ENCODE measurements at regions not wholly inside any gene's neighbourhood (a gene's known extent, or its start where the extent isn't known, plus 50 kb on each side); places are given as distances from the start of the nearest gene placed in this dataset.

- 62% methylated on average over 3 of the region's 3 CpGs for WGBS (ENCODE audit: insufficient coverage, low coverage, low lambda C conversion rate, missing lambda C conversion rate)
- no peak for DNase-seq
- no peak for TF ChIP-seq POLR2A (IDR thresholded peaks at IDR 0.05)
- no peaks in the 10 kb centered on the region for H3K4me1 ChIP-seq
- H3K27me3 ChIP-seq = no peaks in the 10 kb centered on the region
- H3K4me3 ChIP-seq = no peak overlapping the region
- no peaks in the 10 kb centered on the region for H3K9me3 ChIP-seq
- no peak overlapping the region for H3K27ac ChIP-seq
- intact Hi-C loops (cut with DNase I) = no loop called here
- no peak for ATAC-seq
- no peaks in the 10 kb centered on the region for H3K36me3 ChIP-seq
These were observed 308.9 kb upstream of the POM121L12 start for GRCh38 chr7:52726493-52726892.

- Histone ChIP-seq H3K36me3 (no peaks in the 10 kb centered on the region), H3K27ac (no peak overlapping the region), H3K4me1 (no peaks in the 10 kb centered on the region), H3K4me3 (no peak overlapping the region), H3K9me3 (no peaks in the 10 kb centered on the region), H3K27me3 (no peaks in the 10 kb centered on the region)
- ATAC-seq (no peak), DNase-seq (no peak)
- 35% methylated on average over 5 of the region's 5 CpGs for WGBS (ENCODE audit: insufficient coverage, low coverage, low lambda C conversion rate, missing lambda C conversion rate)
- intact Hi-C loops (cut with DNase I) = no loop called here
- no peak for TF ChIP-seq POLR2A (IDR thresholded peaks at IDR 0.05)
- no peak for TF ChIP-seq CTCF (IDR thresholded peaks at IDR 0.05)
These were observed 311.8 kb upstream of the POM121L12 start for GRCh38 chr7:52723606-52724005.

- Histone ChIP-seq H3K36me3 (no peaks in the 10 kb centered on the region), H3K4me3 (no peak overlapping the region), H3K27ac (no peak overlapping the region), H3K9me3 (no peaks in the 10 kb centered on the region), H3K27me3 (no peaks in the 10 kb centered on the region), H3K4me1 (no peaks in the 10 kb centered on the region)
- ATAC-seq (no peak), DNase-seq (no peak)
- intact Hi-C loops (cut with DNase I) = no loop called here
- TF ChIP-seq CTCF (IDR thresholded peaks at IDR 0.05) (no peak), POLR2A (IDR thresholded peaks at IDR 0.05) (no peak)
- 37% methylated on average over 2 of the region's 2 CpGs for WGBS (ENCODE audit: insufficient coverage, low coverage, low lambda C conversion rate, missing lambda C conversion rate)
These were observed 314.6 kb upstream of the POM121L12 start for GRCh38 chr7:52720856-52721255.

GRCh38 chr7:52719677-52720076 lies 315.8 kb upstream of the POM121L12 start:
- no peak for DNase-seq

GRCh38 chr7:52715701-52716100 lies 319.7 kb upstream of the POM121L12 start:
- ATAC-seq = no peak
- intact Hi-C loops (cut with DNase I) = no loop called here
- Histone ChIP-seq H3K27ac (no peak overlapping the region), H3K27me3 (no peaks in the 10 kb centered on the region), H3K36me3 (no peaks in the 10 kb centered on the region), H3K4me3 (no peak overlapping the region), H3K4me1 (no peaks in the 10 kb centered on the region), H3K9me3 (no peaks in the 10 kb centered on the region)
- WGBS (ENCODE audit: insufficient coverage, low coverage, low lambda C conversion rate, missing lambda C conversion rate) = 64% methylated on average over 7 of the region's 7 CpGs
- TF ChIP-seq POLR2A (IDR thresholded peaks at IDR 0.05) (no peak), CTCF (IDR thresholded peaks at IDR 0.05) (no peak)
- no peak for DNase-seq

More at GRCh38 chr7:52719677-52720076, 315.8 kb upstream of the POM121L12 start:
- WGBS (ENCODE audit: insufficient coverage, low coverage, low lambda C conversion rate, missing lambda C conversion rate) = 25% methylated on average over 3 of the region's 3 CpGs
- no peaks in the 10 kb centered on the region for H3K9me3 ChIP-seq
- H3K27ac ChIP-seq = no peak overlapping the region
- no peaks in the 10 kb centered on the region for H3K27me3 ChIP-seq
- TF ChIP-seq CTCF (IDR thresholded peaks at IDR 0.05) = no peak
- no peak for TF ChIP-seq POLR2A (IDR thresholded peaks at IDR 0.05)
- H3K4me3 ChIP-seq = no peak overlapping the region
- intact Hi-C loops (cut with DNase I) = no loop called here
- H3K4me1 ChIP-seq = no peaks in the 10 kb centered on the region
- no peak for ATAC-seq
- H3K36me3 ChIP-seq = no peaks in the 10 kb centered on the region

Data from right lobe of liver (tissue), 6 donors.